GM18909 (cell line): ENCODE measurements at regions not wholly inside any gene's neighbourhood (a gene's known extent, or its start where the extent isn't known, plus 50 kb on each side); places are given as distances from the start of the nearest gene placed in this dataset.
"Not testable (repeated sequence)": the region's sequence is repeated elsewhere in the genome, so short reads cannot be mapped to it uniquely, and the experiment has no call there.

ENCODE experiments used
- ATAC-seq: cut with Tn5 transposase; IDR thresholded peaks from one replicate; pipeline ENCODE4 v1.9.1; 2021; ENCODE audit warnings: mild to moderate bottlenecking; ENCODE audit not compliant: unreplicated experiment, poor library complexity

- no peak for ATAC-seq
These were observed 94.9 kb downstream of the LYZL2 start for GRCh38 chr10:30534465-30535144.

GRCh38 chr10:30531751-30532530 lies 97.6 kb downstream of the LYZL2 start:
- no peak for ATAC-seq

- peak; percentile 86 for ATAC-seq
These were observed 95.5 kb downstream of the MAP3K8 start for GRCh38 chr10:30529373-30529998.

GRCh38 chr10:30528429-30528786 lies 94.4 kb downstream of the MAP3K8 start:
- no peak for ATAC-seq

- no peak for ATAC-seq
These were observed 93.8 kb downstream of the MAP3K8 start for GRCh38 chr10:30527623-30528428.

- not testable (repeated sequence) for ATAC-seq
These were observed 88.7 kb downstream of the MAP3K8 start for GRCh38 chr10:30522661-30523078.

GRCh38 chr10:30518907-30519306 lies 84.9 kb downstream of the MAP3K8 start:
- ATAC-seq: no peak
